PC-9 (cell line): ENCODE measurements at regions not wholly inside any gene's neighbourhood (a gene's known extent, or its start where the extent isn't known, plus 50 kb on each side); places are given as distances from the start of the nearest gene placed in this dataset.

Experiments
- BruUV-seq: library from RNA; stranded (reverse); fragments of 400-500 nt; replicated peaks from 2 replicates; lab custom pipeline; 2021; lab: Mats Ljungman, UMichigan
- CTCF ChIA-PET: fragments of 300-600 bp; sonication (Branson Sonifier 250); formaldehyde crosslinking; loops from one replicate; lab custom pipeline; 2022; ENCODE audit warnings: antibody characterized with exemption; lab: Charles Lee
- POLR2A ChIA-PET: fragments of 300-600 bp; sonication (Branson Sonifier 250); formaldehyde crosslinking; loops from one replicate; lab custom pipeline; 2022; ENCODE audit warnings: antibody characterized with exemption; ENCODE audit not compliant: unreplicated experiment; lab: Charles Lee
- DNase-seq, 2 experiments: peaks; one replicate each; pipeline versions ENCODE4 v3.0.0 to v3.0.0-alpha.2; 2015 to 2022; ENCODE audit warnings: mixed read lengths in 1 of 2
- H2AFZ ChIP-seq: fragments of 200-600 bp; sonication (generic); 2 replicates; pipeline ENCODE4 v1.8.1; 2017; ENCODE audit warnings: antibody characterized with exemption
- H3F3A ChIP-seq: fragments of 200-600 bp; sonication (generic); 2 replicates; pipeline ENCODE4 v1.8.1; 2017; ENCODE audit warnings: antibody characterized with exemption, mild to moderate bottlenecking, low read depth; ENCODE audit not compliant: insufficient read depth
- H3K27ac ChIP-seq: fragments of 200-600 bp; sonication (generic); 2 replicates; pipeline ENCODE4 v1.6.1; 2016; ENCODE audit warnings: mixed run types
- H3K27me3 ChIP-seq: fragments of 200-600 bp; sonication (generic); 2 replicates; pipeline ENCODE4 v1.6.1; 2016; ENCODE audit warnings: low read depth, mixed run types; ENCODE audit not compliant: insufficient read depth
- H3K36me3 ChIP-seq: fragments of 200-600 bp; sonication (generic); 2 replicates; pipeline ENCODE4 v1.6.1; 2016; ENCODE audit warnings: low read depth, mixed run types
- H3K4me1 ChIP-seq: fragments of 200-600 bp; sonication (generic); replicated peaks from 2 replicates; pipeline ENCODE4 v1.6.1; 2016; ENCODE audit warnings: mixed run types; ENCODE audit not compliant: insufficient read depth
- H3K4me2 ChIP-seq: fragments of 200-600 bp; sonication (generic); 2 replicates; pipeline ENCODE4 v1.6.1; 2017; ENCODE audit warnings: mixed run types
- H3K4me3 ChIP-seq: fragments of 200-600 bp; sonication (generic); 2 replicates; pipeline ENCODE4 v1.6.1; 2016; ENCODE audit warnings: mixed run types
- H3K79me2 ChIP-seq: fragments of 200-600 bp; sonication (generic); 2 replicates; pipeline ENCODE4 v1.6.1; 2017; ENCODE audit warnings: low read depth, mixed run types
- H3K9me2 ChIP-seq: fragments of 200-600 bp; sonication (generic); 2 replicates; pipeline ENCODE4 v1.8.1; 2017; ENCODE audit warnings: mild to moderate bottlenecking; ENCODE audit not compliant: insufficient read depth
- H3K9me3 ChIP-seq: fragments of 200-600 bp; sonication (generic); 2 replicates; pipeline ENCODE4 v1.8.1; 2016; ENCODE audit warnings: low read depth; ENCODE audit not compliant: insufficient read depth
- H4K20me1 ChIP-seq: fragments of 200-600 bp; sonication (generic); 2 replicates; pipeline ENCODE4 v1.8.1; 2017; ENCODE audit not compliant: insufficient read depth
- CTCF ChIP-seq: fragments of 200-600 bp; sonication (generic); conservative IDR thresholded peaks from 2 replicates; pipeline ENCODE4 v1.6.1; 2017; ENCODE audit warnings: mixed run types, antibody characterized with exemption, mild to moderate bottlenecking, moderate library complexity
- EZH2 ChIP-seq: fragments of 200-600 bp; sonication (generic); IDR thresholded peaks from 2 replicates; pipeline ENCODE4 v1.8.0; 2017; ENCODE audit warnings: antibody characterized with exemption, low read depth
- intact Hi-C: fragments of 100-400 bp; cut with micrococcal nuclease; formaldehyde crosslinking; loops from one replicate; pipeline ENCODE4 v1.10.0; 2022; ENCODE audit not compliant: unreplicated experiment

GRCh38 chr2:183919926-183920325, 678.4 kb upstream of the ZNF804A start:
- Histone ChIP-seq H3K4me2 (no peak overlapping the region), H3K9me3 (no peaks in the 10 kb centered on the region), H2AFZ (no peak overlapping the region), H3K4me1 (no peaks in the 10 kb centered on the region), H3K9me2 (no peaks in the 10 kb centered on the region), H3K36me3 (no peaks in the 10 kb centered on the region), H3K4me3 (no peak overlapping the region), H3K79me2 (no peaks in the 10 kb centered on the region), H3F3A (no peaks in the 10 kb centered on the region), H3K27me3 (no peaks in the 10 kb centered on the region), H3K27ac (no peak overlapping the region), H4K20me1 (no peaks in the 10 kb centered on the region)
- TF ChIP-seq EZH2 (no peak), CTCF (no peak)
- intact Hi-C loops, result no loop called here
- ChIA-PET POLR2A (interaction anchor here (0.6 kb wide), 1 partner anchor 342 kb away, joined by 3 read pairs; no protein-coding TSS in a partner anchor), CTCF (no interaction called here)
- DNase-seq, result no peak
- BruUV-seq, result no TSS peak

DNA sequence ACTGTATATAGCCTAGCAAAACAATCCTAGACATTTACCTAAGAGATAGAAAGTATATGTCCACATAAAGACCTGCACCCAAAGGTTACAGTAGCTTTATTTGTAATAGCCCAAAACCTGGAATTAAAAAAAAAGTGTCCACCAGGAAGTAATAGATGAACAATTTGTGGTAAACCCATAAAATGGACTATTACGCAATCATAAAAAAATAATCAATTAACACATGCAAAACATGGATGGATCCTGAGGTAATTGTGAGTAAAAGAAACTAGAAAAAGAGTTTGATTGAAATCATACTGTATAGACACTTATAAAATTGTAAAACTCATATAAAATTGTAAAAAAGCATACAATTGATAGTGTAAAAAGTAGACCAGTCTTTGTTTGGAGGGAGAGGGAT, 673.0 kb upstream of the ZNF804A start:
- Histone ChIP-seq H2AFZ (no peak overlapping the region), H3K9me2 (no peaks in the 10 kb centered on the region), H3K4me2 (no peak overlapping the region), H3K4me3 (no peak overlapping the region), H3K27ac (no peak overlapping the region), H3K79me2 (no peaks in the 10 kb centered on the region), H3K27me3 (no peaks in the 10 kb centered on the region), H3K4me1 (no peaks in the 10 kb centered on the region), H3K9me3 (no peaks in the 10 kb centered on the region; the same call in 1 of the 2 replicates), H3F3A (no peaks in the 10 kb centered on the region), H3K36me3 (no peaks in the 10 kb centered on the region), H4K20me1 (no peaks in the 10 kb centered on the region)
- no TSS peak for BruUV-seq
- no peak for DNase-seq
- ChIA-PET CTCF (no interaction called here), POLR2A (interaction anchor here (0.6 kb wide), 1 partner anchor 148 kb away, joined by 3 read pairs; no protein-coding TSS in a partner anchor)
- TF ChIP-seq EZH2 (no peak), CTCF (no peak)
- intact Hi-C loops, result no loop called here

GRCh38 chr2:183926433-183926832, 671.9 kb upstream of the ZNF804A start:
- no peak overlapping the region for H3K4me2 ChIP-seq
- ChIA-PET CTCF (interaction anchor here (0.6 kb wide), 1 partner anchor 50 kb away, joined by 3 read pairs; no protein-coding TSS in a partner anchor), POLR2A (no interaction called here)
- no peaks in the 10 kb centered on the region for H3K36me3 ChIP-seq
- no peak for DNase-seq
- H3K4me3 ChIP-seq, result no peak overlapping the region
- no peaks in the 10 kb centered on the region for H3K27me3 ChIP-seq
- BruUV-seq, result no TSS peak
- intact Hi-C loops, result no loop called here
- no peaks in the 10 kb centered on the region for H3F3A ChIP-seq
- H3K79me2 ChIP-seq, result no peaks in the 10 kb centered on the region
- H2AFZ ChIP-seq, result no peak overlapping the region
- TF ChIP-seq EZH2 (no peak), CTCF (no peak)
- no peaks in the 10 kb centered on the region for H3K4me1 ChIP-seq
- no peak overlapping the region for H3K27ac ChIP-seq
- no peaks in the 10 kb centered on the region; the same call in 1 of the 2 replicates for H3K9me3 ChIP-seq
- no peaks in the 10 kb centered on the region for H3K9me2 ChIP-seq
- H4K20me1 ChIP-seq, result no peaks in the 10 kb centered on the region
